SH-SY5Y (cell line): ENCODE measurements at regions not wholly inside any gene's neighbourhood (a gene's known extent, or its start where the extent isn't known, plus 50 kb on each side); places are given as distances from the start of the nearest gene placed in this dataset.

Source experiments
- GATA2 ChIP-seq: IDR thresholded peaks from 2 replicates; pipeline ENCODE4 v1.6.1; 2011; ENCODE audit warnings: mild to moderate bottlenecking, low read depth, low read length
- GATA3 ChIP-seq: IDR thresholded peaks from 2 replicates; pipeline ENCODE4 v1.6.1; 2011; ENCODE audit warnings: low read depth, mild to moderate bottlenecking, low read length, moderate library complexity

- TF ChIP-seq GATA2 (no peak), GATA3 (no peak)
Measured at GRCh38 chr16:82395212-82395611, 225.2 kb upstream of the MPHOSPH6 start.
